GM18861 (cell line): ENCODE measurements at regions not wholly inside any gene's neighbourhood (a gene's known extent, or its start where the extent isn't known, plus 50 kb on each side); places are given as distances from the start of the nearest gene placed in this dataset.

Source experiments
- ATAC-seq: cut with Tn5 transposase; IDR thresholded peaks from one replicate; pipeline ENCODE4 v1.9.1; 2021; ENCODE audit not compliant: unreplicated experiment

DNA sequence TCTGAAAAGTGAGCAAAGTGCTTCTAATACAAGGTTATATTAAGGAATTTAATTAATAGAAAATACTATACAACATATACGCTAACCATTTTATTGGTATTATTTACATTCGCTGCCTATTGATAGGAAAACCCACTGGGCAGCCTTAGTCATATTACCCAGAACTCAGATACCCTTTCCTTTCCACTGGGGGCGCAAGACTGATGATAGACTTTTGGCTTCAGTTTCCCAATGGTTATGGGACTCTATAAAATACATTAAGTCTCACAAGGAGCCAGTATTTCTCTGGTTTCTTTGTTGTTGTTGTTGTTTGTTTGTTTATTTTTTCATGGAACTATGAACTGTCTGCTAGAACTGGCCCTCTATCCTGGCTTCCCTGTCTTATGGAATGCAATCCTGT is 471.1 kb upstream of the KIRREL3 start:
- no peak for ATAC-seq

DNA sequence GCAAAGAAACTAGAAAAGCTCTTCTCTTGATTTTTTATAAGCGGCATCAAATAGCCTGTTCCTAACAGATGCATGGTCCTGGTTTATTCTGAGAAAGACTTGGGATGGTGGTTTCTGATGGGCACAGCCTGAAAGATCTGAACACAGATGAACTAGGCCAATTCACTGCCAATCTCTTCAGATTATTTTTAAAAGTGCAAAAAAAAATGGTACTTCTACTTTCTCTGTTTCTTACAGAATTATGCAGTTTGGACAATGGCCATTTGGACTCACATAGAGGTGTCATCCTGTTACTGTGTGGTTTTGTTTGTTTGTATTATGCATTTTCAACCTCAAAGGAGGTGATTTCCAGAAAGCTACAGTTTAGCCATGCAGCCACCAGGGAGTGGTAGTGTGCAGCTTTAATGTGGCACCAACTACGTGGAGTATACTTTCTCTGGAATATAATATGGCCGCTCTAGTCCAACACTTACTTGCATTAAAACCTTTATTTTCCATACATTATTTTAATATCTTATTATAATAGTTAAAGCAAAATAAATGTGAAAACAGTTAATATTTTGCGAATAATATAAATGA is 469.8 kb upstream of the KIRREL3 start:
- peak; percentile 80 for ATAC-seq

DNA sequence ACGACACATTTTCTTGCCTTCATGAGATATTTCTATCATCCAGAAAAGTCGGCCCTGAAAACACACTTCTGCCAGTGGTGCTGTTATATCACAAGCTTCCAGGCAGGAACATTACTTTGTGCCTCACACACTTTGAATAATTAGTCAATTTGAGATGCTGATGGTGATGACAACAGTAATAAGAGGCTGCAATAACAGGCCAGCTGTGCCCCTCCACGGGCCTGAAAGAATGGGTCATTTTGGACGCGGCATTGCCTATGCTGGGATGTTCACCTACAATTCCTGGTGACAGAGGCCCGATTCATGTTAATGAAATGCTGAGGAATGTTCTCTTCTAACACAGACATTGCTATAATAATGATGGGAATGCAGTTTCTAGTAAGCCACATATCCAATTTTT is 463.8 kb upstream of the KIRREL3 start:
- no peak for ATAC-seq

DNA sequence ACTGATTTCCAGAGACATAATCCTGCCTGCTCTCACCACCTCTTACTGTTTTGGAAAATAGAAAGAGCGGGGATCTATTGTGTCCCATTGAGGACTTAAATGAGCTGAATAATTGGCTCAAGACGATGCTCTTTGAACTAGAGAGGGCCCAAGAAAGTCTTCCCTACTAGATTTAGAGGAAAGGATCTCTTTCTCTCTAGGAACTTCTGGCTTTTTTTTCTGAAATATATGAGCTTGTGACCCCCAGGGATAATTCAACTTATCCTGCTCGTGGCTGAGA is 461.4 kb upstream of the KIRREL3 start:
- no peak for ATAC-seq

DNA sequence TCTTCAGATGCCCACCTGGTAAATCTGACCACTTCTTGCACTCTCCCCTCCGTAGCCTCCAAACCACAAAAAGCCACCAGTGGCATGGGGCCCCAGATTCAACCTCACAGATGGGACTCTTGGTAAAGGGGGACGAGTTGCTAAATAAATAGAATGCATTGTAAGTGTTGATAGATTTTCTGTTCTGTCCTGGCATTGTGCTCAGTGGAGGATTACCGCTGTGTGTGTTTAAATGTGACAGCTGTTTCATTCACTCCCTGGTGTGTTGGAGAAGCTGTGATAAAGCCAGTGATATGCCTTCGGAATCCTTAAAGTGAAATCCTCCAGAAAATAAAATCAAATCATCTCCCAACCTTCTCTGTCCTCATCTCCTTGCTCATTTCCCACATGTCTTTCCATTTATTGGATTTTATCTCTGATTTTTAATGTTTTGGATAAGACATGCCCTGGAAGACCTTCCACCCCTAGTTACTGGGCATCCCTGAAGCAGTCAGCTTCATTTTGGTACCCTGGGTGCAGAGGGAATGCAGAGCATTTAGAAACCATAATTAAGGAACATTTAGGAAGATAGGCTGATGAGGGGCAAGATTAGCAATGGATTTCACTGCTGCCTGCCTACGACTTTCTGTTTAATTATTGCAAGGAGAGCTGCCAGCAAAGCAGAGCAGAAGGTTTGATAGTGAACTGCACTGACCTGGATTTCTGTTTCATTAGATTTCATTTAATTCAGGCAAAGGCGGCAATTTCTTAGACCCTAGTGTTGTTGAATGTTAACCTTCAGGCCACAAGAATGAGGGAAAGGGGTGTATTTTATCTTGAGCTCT is 460.9 kb upstream of the KIRREL3 start:
- ATAC-seq = no peak

DNA sequence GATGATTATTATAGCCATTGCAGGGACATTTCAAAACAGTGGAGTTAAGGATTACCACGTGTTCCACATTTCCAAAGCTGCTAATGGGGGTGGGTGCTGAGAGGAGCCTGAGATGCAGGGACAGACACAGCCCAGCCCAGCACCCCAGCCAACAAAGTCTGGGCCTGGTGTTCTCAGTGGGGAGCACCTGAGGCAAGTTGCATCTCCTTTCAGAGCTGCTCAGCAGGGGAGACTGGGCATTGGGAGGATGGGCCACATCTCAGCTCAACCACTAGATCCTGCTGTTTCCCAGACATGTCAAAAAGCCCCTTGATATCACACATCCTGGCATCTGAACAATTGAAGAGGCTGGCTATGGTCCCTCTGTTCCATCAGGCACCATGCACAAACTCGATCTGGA is 458.0 kb upstream of the KIRREL3 start:
- ATAC-seq = no peak

DNA sequence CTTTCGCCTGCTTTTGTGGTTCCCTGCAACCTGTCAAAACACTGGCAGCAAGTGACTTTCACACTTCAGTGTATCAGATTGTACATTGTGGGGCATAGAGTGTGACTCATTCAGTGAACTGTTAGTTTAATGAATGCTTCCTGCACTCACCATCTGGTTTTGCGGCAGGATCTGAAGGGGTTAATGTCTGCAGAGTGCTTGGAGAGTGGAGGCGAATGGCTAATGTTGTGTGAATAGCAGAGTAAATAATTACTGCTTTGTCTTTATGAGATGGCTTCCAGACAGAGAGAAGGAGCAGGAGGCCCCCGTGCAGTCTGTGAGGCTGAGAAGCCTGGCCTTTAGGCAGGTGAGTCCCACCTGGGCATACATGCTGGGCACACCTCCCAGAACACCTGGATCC is 454.3 kb upstream of the KIRREL3 start:
- ATAC-seq = no peak

DNA sequence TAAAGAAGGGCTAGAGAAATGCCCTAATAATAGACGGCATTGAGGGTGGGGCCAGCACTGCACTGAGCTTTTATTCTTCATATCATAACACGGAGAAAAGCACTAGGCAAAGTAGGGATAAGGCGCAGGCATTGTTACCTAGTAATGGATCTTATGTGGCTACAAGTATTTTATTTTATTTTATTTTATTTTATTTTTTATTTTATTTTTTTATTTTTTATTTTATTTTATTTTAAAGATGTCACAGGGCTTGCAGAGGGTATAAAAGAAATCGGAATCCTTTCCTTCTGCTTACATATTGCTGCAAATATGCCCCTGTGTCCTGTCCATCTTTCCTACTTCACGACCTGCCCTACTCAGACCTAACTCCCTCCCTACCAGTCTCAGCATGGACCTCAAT is 452.0 kb upstream of the KIRREL3 start:
- no peak for ATAC-seq

DNA sequence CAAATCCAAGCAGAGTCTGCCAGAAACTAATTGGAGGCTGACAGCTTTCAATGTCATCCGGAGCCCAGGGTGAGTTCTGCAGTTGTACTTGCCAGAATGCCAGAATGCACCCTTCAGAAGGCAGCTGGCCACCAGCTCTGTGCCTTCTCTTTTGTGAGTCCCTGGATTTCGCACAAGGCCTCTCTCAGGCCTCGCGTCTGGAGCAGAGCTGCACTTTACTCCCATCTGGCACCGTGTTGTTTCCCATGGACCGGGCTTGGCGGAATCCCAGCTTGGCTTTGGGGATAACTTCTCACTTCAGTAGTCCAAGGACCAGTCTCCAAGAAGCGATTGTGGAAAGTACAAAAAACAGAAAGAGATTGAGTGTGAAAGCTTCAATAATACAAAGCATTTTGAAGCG is 451.3 kb upstream of the KIRREL3 start:
- ATAC-seq = no peak

DNA sequence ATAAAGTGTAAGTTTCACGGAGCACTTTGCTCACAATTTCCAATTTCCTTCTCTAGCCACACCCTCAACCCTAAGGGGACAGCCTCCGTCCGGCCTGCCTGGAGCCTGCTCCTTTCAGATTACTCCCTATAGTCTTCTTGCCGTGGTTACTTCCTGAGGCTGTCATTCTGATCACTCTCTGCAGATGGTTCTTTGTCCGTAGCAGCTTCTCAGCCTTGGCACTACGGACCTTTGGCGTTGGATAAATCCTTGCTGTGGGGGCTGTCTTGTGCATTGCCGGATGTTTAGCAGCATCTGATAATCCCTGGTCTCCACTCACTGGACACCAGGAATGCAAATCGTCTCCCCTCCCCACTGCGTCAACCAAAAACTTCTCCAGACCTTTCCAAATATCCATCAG is 447.5 kb upstream of the KIRREL3 start:
- ATAC-seq = no peak

DNA sequence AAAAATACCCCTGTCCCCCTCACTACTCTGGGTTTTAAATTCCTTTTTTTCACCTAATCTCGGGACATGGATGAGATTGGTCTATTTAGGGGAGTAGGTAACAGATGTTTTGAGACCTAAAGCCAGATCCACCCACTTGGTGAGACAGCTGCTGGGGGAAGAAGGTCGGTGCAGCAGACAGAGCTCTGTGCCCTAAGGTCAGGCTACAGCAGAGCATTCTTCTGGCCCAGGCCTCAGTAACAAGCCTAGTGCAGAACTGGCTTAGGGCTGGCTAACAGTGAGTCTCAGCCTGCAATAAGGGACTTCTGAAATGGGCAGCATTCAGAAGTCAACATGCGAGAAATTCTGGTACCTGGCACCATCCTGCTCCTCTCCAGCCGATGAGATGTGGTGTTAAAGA is 444.9 kb upstream of the KIRREL3 start:
- no peak for ATAC-seq

DNA sequence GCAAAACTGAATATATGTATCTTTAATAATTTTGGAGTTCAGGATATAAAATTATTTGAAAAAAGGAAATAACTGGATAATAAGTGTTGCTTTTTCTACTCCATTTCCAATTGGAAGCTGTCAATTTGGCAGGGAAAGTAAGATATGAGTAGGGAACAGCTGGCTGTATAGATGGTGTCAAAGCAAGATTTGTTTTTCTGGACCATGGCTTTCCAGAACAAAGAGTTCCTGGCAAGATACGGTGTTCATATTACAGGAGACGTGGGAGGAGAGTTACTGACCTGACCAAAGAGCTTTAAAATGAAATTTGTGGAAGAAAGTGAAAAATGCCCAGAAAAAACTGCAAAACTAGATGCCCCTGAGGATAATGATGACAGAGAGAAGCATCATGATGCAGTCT is 442.7 kb upstream of the KIRREL3 start:
- ATAC-seq = no peak

DNA sequence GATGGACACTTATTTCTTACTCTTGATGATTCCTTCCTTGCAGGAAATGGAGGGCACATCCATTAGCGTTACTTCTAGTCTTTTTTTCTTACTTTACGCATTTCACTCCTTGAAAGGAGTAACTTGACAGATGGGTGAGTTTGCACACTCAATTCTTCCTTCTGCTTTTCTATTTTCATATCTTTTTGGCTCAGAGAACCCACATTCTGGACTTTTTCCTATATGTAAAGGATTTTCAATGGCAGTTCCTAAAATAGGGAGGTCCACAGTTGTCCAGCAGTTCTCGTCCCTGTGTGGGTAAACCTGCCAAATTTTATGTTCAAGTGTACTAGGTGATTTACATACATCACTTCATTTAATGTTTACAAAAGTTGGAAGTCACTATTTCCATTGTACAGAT is 440.0 kb upstream of the KIRREL3 start:
- no peak for ATAC-seq

DNA sequence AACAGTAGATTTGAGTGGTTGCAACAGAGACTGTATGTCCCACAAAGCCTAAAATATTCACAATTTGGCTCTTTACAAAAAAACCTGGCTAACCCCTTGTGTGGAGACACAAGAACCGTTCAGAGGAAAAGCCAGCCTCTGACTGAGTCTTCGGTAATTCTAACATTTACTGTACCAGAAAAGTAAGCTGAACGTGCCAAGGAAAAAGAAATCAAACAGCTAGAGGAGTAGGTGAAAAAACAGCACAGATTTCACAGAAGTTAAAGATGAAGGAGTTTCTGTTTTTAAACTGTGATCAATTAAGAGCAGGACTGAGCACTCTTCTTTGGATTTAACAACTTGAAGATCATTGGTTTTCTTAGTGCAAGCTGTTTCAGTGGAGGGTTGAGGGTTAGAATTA is 424.7 kb upstream of the KIRREL3 start:
- ATAC-seq = no peak

DNA sequence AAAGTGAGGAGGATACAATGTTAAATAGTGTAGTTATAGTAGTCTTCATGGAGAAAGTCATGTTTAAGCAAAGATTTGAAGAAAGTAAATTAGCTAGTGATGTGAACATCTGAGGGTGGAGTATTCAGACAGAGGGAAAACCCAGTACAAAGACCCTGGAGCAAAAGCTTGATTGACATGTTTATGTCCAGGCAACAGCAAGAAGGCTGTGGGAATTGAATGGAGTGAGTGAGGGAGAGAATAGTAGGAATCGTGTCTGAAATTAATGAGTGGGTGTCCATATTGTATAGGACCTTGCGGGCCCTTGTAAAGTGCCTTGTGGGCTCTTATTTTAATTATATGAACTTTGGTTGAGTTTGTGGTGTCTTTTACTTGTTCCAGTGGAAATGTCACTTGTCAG is 424.1 kb upstream of the KIRREL3 start:
- ATAC-seq = no peak

DNA sequence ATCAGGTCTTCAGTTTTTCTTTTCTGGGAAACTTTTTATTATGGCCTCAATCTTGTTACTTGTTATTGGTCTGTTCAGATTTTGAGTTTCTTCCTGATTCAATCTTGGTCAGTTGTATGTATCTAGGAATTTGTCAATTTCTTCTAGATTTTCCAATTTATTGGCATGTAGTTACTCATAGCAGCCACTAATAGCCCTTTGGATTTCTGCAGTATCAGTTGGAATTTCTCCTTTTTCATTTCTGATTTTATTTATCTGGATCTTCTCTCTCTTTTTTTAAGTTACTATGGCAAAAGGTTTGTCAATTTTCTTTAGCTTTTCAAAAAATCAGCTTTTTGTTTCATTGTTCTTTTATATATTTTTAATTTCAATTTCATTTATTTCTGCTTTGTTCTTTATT is 419.6 kb upstream of the KIRREL3 start:
- ATAC-seq = no peak

DNA sequence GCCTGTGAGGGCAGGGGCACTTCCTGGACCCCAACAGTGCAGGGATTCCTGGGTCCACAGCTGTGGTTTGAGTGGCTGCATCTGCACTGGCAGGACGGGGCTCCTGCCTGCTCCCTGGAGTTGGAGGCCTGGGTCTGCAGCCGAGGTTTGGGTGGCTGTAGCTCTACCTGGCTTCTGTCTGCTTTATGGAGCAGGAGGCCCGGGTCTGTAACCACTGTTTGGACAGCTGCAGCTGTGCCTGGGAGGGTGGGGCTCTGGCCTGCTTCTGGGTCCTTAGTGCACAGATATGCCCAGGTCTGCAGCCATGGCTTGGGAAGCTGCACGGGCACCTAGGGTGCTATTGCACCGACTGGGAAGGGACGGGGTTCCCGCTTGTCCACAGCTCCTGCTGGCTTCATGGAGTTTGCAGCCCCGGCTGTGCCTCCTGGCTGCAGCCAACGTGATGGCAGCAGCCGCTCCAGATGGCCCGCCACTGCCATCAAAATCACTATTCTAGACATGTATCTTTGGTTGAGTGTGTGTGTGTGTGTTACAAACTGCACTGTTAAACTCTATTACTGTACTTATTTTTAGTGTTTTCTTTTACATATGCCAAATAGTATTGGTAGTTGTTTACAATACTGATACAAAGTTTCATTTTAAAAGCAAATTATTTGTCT is 412.3 kb upstream of the KIRREL3 start:
- no peak for ATAC-seq

DNA sequence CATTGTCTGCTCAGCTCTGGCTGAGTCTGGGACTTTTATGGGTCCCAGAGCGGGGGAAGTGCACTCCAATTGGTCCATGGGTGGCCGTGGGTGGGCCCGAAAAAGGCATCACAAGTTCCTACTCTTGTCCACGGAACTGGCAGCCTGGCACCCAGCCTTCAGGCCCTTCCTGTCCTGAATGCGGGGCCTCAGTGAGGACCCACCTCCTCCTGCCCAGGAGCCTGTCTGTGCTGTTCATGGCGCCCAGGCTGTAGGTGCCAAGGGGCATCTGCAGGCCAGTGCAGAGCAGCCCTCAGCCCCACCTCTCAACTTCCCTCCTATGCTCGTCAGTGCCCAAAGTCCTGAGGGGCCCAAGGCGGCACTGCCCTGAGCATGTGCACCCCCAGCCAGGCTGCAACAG is 411.7 kb upstream of the KIRREL3 start:
- ATAC-seq = no peak

DNA sequence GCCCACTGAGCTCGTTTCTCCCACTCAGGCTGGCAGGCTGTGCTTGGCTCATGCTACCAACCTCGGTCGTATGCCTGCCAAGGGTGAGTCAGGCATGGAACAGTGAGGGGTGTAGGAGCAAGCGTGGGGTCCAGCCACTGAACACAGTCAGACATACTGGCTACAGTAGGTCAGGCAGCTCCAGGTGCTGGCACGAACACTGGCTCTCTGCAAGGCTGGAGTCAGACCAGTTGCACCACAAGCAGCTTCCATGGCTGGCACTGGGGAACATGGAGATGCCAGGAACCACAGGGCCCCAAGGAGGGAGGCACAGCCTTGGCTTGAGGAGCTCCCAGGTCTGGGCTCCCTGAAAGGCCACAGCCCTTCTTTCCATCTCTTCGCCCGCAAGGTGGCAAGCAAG is 410.7 kb upstream of the KIRREL3 start:
- no peak for ATAC-seq

DNA sequence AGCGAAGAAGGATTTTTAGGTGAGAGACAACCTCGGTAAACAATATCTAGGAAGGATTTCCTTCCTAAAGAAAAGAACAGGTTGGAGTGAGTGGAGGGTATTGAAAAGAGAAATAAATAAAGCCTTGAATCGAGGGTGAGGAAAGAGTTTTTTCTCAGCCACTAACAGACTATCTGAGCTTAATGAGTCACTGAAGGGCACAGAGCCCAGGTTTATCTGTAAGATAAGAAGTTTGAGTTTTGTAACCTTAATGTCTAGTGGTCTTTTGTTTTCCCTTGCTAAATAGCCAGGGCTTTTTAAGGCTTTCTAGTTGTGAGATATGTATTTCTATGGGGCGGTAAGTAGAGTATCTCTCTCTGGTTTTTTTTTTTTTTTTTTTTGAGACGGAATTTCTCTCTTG is 394.5 kb upstream of the KIRREL3 start:
- no peak for ATAC-seq

DNA sequence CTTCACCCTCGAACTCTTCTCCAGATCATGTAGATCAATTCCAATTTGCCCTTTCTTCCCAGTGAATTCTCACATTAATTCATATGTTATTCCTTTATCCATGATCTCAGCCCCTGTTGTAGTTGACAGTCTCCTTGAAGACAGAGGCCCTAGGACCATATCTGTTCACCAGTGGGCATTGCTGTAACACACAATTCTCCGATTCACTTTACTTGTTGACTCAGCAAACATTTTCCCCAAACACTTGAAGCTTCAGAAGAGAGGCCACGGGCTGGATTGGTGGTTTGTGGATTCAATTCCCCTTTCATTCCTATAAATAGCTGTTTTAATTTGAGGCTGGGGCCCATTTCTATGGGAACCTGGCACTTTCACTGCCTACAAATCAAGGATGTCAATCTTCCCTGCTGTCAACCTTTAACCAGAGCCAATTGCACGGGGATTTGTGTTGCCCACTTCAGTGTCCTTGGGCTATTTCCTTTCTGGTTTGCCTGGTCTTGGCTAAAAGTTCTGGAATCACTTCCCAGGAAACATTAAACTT is 393.0 kb upstream of the KIRREL3 start:
- ATAC-seq = no peak

DNA sequence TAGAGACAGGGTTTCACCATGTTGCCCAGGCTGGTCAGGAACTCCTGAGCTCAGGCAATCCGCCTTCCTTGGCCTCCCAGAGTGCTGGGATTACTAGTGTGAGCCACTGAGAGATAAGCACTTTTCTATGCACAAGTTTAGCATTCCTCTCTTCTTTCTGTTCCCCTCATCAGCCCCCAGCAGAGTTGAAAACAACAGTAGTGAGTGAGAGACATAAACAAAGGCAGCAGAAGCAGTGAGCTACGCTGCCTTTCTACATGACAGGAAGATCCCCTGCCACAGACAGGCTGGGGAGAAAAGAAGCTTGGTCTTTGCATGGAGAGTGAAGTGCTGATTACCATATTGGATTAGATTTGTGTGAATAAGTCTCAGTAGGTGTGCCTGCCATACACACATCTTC is 392.0 kb upstream of the KIRREL3 start:
- ATAC-seq = no peak
